HG03064 (cell line): ENCODE measurements at regions not wholly inside any gene's neighbourhood (a gene's known extent, or its start where the extent isn't known, plus 50 kb on each side); places are given as distances from the start of the nearest gene placed in this dataset.
"Not testable (repeated sequence)": the region's sequence is repeated elsewhere in the genome, so short reads cannot be mapped to it uniquely, and the experiment has no call there.

Source experiments
- ATAC-seq: cut with Tn5 transposase; IDR thresholded peaks from one replicate; pipeline ENCODE4 v1.9.1; 2021; ENCODE audit warnings: low read depth; ENCODE audit not compliant: unreplicated experiment

DNA sequence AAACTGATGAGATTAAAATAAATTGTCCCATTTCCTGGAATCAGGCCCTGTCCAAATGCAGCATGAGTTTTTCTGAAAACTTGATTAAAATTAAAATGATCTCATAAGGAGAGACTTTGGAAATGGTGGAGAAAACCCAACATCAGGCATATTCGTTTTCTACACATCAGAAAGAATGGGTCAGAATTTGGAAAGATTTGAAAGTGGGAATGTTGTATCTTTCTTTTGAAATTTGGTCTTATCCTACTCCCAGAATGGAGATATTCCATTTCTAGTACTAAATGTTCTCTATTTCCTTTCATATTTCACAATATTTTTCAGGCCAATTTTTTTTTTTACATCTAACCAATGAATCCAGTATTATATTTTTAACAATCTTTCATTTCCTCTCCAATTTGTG, 223.9 kb upstream of the RXFP2 start:
- no peak for ATAC-seq

GRCh38 chr13:31517599-31517998, 221.7 kb upstream of the RXFP2 start:
- ATAC-seq, result no peak

DNA sequence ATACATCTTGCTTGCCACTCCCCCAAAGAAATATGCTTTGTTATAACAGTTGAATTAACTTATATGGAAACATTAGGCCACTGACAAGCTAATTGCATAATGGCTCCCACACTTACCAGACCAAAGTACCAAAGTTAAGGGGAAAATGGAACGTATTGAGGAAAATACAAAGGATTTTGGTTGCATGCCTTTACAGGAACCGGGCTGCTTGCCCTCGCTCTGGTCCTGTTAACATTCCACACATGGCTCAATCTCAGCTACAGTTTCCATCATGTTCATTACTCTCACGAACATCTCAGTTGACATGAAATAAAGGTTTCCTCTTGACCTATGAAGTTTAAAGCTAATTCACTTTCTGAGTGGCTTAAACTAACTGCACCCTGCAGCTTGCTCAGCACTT, 220.7 kb upstream of the RXFP2 start:
- ATAC-seq, result no peak

- no peak for ATAC-seq
Observed at GRCh38 chr13:31521435-31521834, 217.9 kb upstream of the RXFP2 start.

GRCh38 chr13:31522396-31522795, 216.9 kb upstream of the RXFP2 start:
- no peak for ATAC-seq

- ATAC-seq, result no peak
Observed at GRCh38 chr13:31528176-31528575, 211.2 kb upstream of the RXFP2 start.

DNA sequence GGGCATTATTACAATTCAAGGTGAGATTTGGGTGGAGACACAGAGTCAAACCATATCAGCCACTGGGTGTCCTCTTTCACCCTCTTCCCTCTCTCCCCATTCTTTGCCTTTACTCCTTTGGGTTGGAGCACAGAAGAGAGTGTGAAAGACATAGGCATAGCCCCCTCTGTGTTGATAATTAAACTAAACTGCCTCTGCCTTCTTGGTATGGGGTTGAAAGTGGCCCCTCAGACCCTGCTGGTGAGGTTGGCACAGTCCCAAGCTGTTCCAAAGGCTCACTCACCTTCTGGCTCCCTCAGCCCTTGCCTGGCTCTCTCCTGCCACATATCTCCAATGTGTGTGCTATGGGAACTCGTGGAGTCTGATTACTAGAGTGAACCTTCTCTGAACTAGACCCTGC, 210.6 kb upstream of the RXFP2 start:
- ATAC-seq, result no peak

DNA sequence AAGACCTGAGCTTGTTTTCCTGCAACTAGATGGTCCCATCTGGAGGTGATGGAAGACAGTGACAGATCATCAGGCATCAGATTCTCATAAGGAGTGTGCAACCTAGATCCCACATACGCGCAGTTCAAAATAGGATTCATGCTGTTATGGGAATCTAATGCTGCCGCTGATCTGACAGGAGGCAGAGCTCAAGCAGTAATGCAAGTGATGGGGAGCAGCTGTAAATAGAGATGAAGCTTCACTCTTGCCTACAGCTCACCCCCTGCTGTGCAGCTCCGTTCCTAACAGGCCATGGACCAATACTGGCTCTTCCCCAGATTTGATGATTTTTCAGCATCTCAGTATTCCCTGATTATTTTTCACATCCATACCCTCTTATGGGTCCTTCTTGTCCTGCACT, 208.4 kb upstream of the RXFP2 start:
- ATAC-seq, result no peak

- ATAC-seq, result no peak
Observed at GRCh38 chr13:31537052-31537451, 202.3 kb upstream of the RXFP2 start.

GRCh38 chr13:31538067-31539042, 201.0 kb upstream of the RXFP2 start:
- no peak for ATAC-seq

GRCh38 chr13:31540281-31540680, 199.0 kb upstream of the RXFP2 start:
- no peak for ATAC-seq

DNA sequence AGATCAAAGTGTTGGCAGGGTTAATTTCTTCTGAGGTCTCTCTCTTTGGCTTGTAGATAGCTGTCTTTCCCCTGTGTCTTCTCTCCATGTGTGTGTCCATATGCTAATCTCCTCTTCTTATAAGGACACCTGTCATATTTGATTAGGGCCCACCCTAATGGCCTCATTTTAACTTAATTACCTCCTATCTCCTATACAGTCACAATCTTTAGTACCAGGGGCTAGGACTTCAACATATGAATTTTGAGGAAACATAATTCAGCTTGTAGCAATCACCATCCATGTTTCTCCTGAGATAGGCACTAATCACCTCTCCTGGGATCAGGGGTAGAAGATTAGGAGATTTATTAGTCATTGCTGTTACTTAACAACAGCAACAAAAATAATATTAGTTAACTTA, 196.1 kb upstream of the RXFP2 start:
- no peak for ATAC-seq

DNA sequence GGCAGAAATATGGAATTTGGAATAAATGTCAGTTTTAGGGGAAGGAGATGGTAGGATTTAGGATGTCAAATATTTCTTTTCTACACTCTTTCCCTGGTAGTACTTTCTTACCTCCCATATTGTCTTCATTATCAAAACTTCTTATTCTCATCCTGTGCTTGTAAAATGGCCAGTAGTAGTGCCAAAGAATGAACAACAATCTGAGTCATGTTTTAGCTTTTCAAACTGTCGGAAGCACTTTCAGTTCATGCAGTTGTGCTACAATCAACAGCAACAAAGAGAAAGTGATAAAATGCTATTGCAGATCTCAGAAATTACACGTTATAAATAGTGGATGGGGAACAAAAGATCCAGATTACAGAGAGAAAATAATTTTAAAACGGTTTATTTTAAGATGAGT, 193.7 kb upstream of the RXFP2 start:
- no peak for ATAC-seq

DNA sequence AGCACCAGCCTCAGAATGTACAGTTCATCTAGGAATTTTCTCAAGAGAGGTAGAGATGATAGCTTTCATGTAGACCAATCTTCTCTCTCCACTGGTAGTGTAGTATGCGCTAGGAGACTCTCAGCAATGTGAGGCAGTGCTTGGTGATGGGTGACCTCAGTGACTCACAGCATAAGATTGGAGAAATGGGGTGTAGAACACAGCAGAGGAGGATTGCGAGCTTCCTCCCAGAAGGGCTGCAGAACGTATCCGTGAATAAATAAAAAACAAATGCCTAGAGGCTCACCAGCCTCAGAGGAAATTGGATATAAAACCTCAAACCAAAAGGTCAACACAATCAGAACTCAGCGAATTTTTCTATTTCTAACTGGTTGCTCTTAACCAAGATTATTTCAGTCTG, 182.9 kb upstream of the RXFP2 start:
- no peak for ATAC-seq

- ATAC-seq, result not testable (repeated sequence)
Observed at GRCh38 chr13:31584221-31584620, 155.1 kb upstream of the RXFP2 start.

DNA sequence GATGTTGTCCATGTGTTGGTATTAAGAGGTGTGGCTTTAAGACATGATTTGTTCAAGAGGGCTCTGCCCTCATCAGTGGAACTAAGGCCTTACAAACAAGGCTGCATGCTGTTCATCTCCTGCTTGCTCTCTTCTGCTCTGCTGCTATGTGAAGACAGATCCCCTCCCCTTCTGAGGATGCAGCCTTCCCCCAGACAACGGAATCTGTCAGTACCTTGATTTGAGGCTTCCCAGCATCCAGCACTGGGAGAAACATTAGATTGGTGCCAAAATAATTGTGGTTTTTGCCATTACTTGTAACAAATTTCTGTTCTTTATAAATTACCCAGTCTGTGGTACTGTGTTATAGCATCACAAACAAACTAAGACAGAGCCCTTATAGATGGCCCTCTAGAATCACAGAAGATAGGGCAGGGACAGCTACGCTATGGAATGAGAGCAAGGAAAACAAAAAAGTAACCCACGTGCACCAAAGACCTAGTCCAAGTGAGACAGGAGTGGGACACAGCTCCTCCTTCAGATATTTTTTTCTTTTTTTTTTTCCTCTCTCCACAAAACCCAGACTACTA, 151.5 kb upstream of the RXFP2 start:
- no peak for ATAC-seq

GRCh38 chr13:31588316-31588715, 151.0 kb upstream of the RXFP2 start:
- ATAC-seq, result no peak

DNA sequence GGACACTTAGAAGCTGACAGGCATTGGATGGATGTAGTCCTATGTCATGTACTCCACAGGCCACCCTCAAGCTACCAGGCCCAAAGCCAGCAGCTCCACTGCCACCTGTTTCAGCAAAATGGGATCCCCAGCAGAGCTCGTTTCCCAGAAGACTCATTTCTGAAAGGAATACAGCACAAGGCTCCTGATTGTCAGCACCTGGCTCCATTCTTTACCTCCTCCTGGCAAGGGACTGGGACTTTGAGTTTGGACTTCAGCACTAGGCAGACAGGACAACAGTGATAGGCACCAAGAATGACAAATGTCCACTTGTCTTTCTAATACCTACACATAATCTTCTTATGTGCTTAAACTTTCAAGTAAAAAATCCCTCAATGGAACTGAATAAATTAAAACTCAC, 150.4 kb upstream of the RXFP2 start:
- ATAC-seq, result no peak

- no peak for ATAC-seq
Observed at GRCh38 chr13:31591642-31592233, 147.6 kb upstream of the RXFP2 start.

- ATAC-seq, result no peak
Observed at GRCh38 chr13:31594056-31594455, 145.3 kb upstream of the RXFP2 start.

- ATAC-seq, result no peak
Observed at GRCh38 chr13:31595563-31595962, 143.8 kb upstream of the RXFP2 start.

DNA sequence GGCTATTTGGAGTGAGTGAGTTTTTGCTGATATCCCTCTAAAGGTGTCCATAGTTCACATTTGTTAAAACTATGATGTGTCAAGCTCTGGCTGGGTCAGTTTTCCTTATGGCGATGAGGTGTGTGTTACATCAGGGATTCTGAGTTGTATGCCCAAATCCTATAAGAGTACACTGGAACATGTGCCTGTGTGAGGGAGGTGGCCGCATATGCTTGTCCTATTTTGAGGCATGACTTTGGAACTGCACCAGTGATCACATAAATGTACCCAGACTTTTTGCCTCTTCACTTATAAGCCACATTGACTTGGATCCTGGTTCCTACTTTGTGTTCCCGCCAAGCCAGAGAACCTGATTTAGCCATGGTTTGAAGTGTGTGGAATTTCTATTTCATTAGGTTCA, 140.3 kb upstream of the RXFP2 start:
- ATAC-seq, result no peak
